Spleen (tissue), 11 donors: ENCODE measurements at regions not wholly inside any gene's neighbourhood (a gene's known extent, or its start where the extent isn't known, plus 50 kb on each side); places are given as distances from the start of the nearest gene placed in this dataset.

Source experiments
- DNase-seq: peaks from one replicate; pipeline ENCODE4 v3.0.0-alpha.2; 2020
- H3K27ac ChIP-seq, 8 donors: fragments of 200-600 bp; sonication (generic) in 7 of 8; 1 replicate in 4 of 8; 2 replicates in 4 of 8; pipeline versions ENCODE4 v1.5.0 to v1.8.0; 2016 to 2021; ENCODE audit warnings: inconsistent platforms in 4 of 8, mild to moderate bottlenecking in 4 of 8, moderate library complexity in 1 of 8
- H3K27me3 ChIP-seq, 7 donors: fragments of 200-600 bp; sonication (generic) in 6 of 7; replicated peaks in 1 of 7; 1 replicate in 4 of 7; 2 replicates in 3 of 7; pipeline versions ENCODE4 v1.5.0 to v1.8.0; 2016 to 2021; ENCODE audit warnings: inconsistent platforms in 3 of 7, mild to moderate bottlenecking in 1 of 7
- H3K36me3 ChIP-seq, 6 donors: fragments of 200-600 bp; sonication (generic) in 5 of 6; 1 replicate in 4 of 6; 2 replicates in 2 of 6; pipeline versions ENCODE4 v1.5.0 to v1.8.0; 2016 to 2021; ENCODE audit warnings: inconsistent platforms in 2 of 6
- H3K4me1 ChIP-seq, 6 donors: fragments of 200-600 bp; sonication (generic) in 5 of 6; 1 replicate in 3 of 6; 2 replicates in 3 of 6; pipeline versions ENCODE4 v1.5.0 to v1.8.0; 2016 to 2021; ENCODE audit warnings: inconsistent platforms in 3 of 6
- H3K4me3 ChIP-seq, 8 donors: fragments of 200-600 bp; sonication (generic) in 7 of 8; 1 replicate in 4 of 8; 2 replicates in 4 of 8; pipeline versions ENCODE4 v1.5.0 to v1.8.0; 2016 to 2021; ENCODE audit warnings: inconsistent platforms in 4 of 8, mild to moderate bottlenecking in 4 of 8, moderate library complexity in 2 of 8
- H3K9me3 ChIP-seq, 8 donors: fragments of 200-600 bp; sonication (generic) in 7 of 8; 1 replicate in 4 of 8; 2 replicates in 4 of 8; pipeline versions ENCODE4 v1.5.0 to v1.8.0; 2016 to 2021; ENCODE audit warnings: inconsistent platforms in 4 of 8
- CTCF ChIP-seq, 11 experiments: fragments of 200-600 bp in 7 of 11; fragments of 450-650 bp in 4 of 11; sonication (generic) in 4 of 11; IDR thresholded peaks in 8 of 11; conservative IDR thresholded peaks in 3 of 11; 1 replicate in 7 of 11; 2 replicates in 4 of 11; pipeline versions ENCODE4 v1.4.0 to v1.8.0; 2016 to 2021; ENCODE audit warnings: antibody characterized with exemption in 11 of 11, inconsistent platforms in 4 of 11, mild to moderate bottlenecking in 1 of 11
- POLR2A ChIP-seq, 3 donors: fragments of 450-650 bp; IDR thresholded peaks; one replicate each; pipeline ENCODE4 v1.5.1; 2017; ENCODE audit warnings: antibody characterized with exemption in 3 of 3, mild to moderate bottlenecking in 1 of 3
- POLR2AphosphoS5 ChIP-seq, 3 donors: sonication (generic); formaldehyde crosslinking; IDR thresholded peaks; one replicate each; pipeline ENCODE4 v1.5.1; 2017; ENCODE audit warnings: antibody characterized with exemption in 3 of 3
- WGBS, 5 donors: extraction: QIAGEN DNeasy Blood & Tissue Kit in 3 of 5; methylation state at CpG; one replicate each; pipeline versions ENCODE4 v1.1.5 to v1.1.7; 2013 to 2018; 5-methylcytosine and 5-hydroxymethylcytosine counted together
- intact Hi-C: fragments of 100-400 bp; cut with DNase I; formaldehyde crosslinking; loops from one replicate; pipeline ENCODE4 v1.15.0; 2023; ENCODE audit warnings: low total_unique reads
- donor health status: healthy with polysubstance abuse.
- donor health status: DM: no; HTN: no; CAD: no; lungs with moderate emphysema.
- donor health status: DM: no; HTN: no; CAD: no.
- donor health status: Bipolar disorder and iron deficiency.
- donor health status: healthy.
- donor health status: DM: no; HTN: no; CAD: no.
- donor health status: DM: yes; HTN: yes; CAD: no.

GRCh38 chr9:102518324-102518723, 476.8 kb upstream of the CYLC2 start:
- DNase-seq: no peak
- Histone ChIP-seq H3K27ac (no peak overlapping the region), H3K27me3 (no peaks in the 10 kb centered on the region), H3K36me3 (no peaks in the 10 kb centered on the region), H3K4me1 (no peaks in the 10 kb centered on the region), H3K9me3 (peaks cover 0 to 4% (median 0%) of the 10 kb centered on the region in 8 donors), H3K4me3 (no peak overlapping the region)
- TF ChIP-seq POLR2A (IDR thresholded peaks at IDR 0.05) (no peak), POLR2AphosphoS5 (IDR thresholded peaks at IDR 0.05) (no peak), CTCF (IDR thresholded peaks at IDR 0.05 in 8 of 11, conservative IDR thresholded peaks at IDR 0.05 in 3 of 11) (no peak)
- intact Hi-C loops: no loop called here
- WGBS, 5 donors: 64 to 81% (median 72%) methylated on average over 5 of the region's 5 CpGs

- no peaks in the 10 kb centered on the region for H3K36me3 ChIP-seq
- no peak for DNase-seq
- no peak for TF ChIP-seq CTCF (IDR thresholded peaks at IDR 0.05 in 8 of 11, conservative IDR thresholded peaks at IDR 0.05 in 3 of 11)
- TF ChIP-seq POLR2A (IDR thresholded peaks at IDR 0.05): no peak
- no peak for TF ChIP-seq POLR2AphosphoS5 (IDR thresholded peaks at IDR 0.05)
- no peak overlapping the region for H3K4me3 ChIP-seq
- no peaks in the 10 kb centered on the region for H3K4me1 ChIP-seq
- 89 to 92% (median 91%) methylated on average over 9 of the region's 9 CpGs for WGBS, 5 donors
- H3K27ac ChIP-seq: no peak overlapping the region
- H3K9me3 ChIP-seq: peaks cover 0 to 4% (median 0%) of the 10 kb centered on the region in 8 donors
- H3K27me3 ChIP-seq: no peaks in the 10 kb centered on the region
- intact Hi-C loops: no loop called here
Observed at GRCh38 chr9:102514541-102514940, 480.6 kb upstream of the CYLC2 start.

GRCh38 chr9:102507044-102507687, 488.0 kb upstream of the CYLC2 start:
- Histone ChIP-seq H3K9me3 (peaks cover 0 to 6% (median 0%) of the 10 kb centered on the region in 8 donors), H3K36me3 (no peaks in the 10 kb centered on the region), H3K4me3 (no peak overlapping the region), H3K4me1 (no peaks in the 10 kb centered on the region), H3K27me3 (no peaks in the 10 kb centered on the region), H3K27ac (no peak overlapping the region)
- TF ChIP-seq POLR2AphosphoS5 (IDR thresholded peaks at IDR 0.05) (no peak), CTCF (IDR thresholded peaks at IDR 0.05 in 8 of 11, conservative IDR thresholded peaks at IDR 0.05 in 3 of 11) (no peak), POLR2A (IDR thresholded peaks at IDR 0.05) (no peak)
- WGBS, 5 donors: 67 to 84% (median 77%) methylated on average over 2 of the region's 2 CpGs
- intact Hi-C loops: no loop called here
- no peak for DNase-seq

GRCh38 chr9:102506406-102506805, 488.7 kb upstream of the CYLC2 start:
- Histone ChIP-seq H3K27me3 (no peaks in the 10 kb centered on the region), H3K27ac (no peak overlapping the region), H3K4me1 (no peaks in the 10 kb centered on the region), H3K4me3 (no peak overlapping the region), H3K9me3 (peaks cover 0 to 6% (median 0%) of the 10 kb centered on the region in 8 donors), H3K36me3 (no peaks in the 10 kb centered on the region)
- 46 to 66% (median 60%) methylated on average over 1 of the region's 1 CpG for WGBS, 5 donors
- TF ChIP-seq POLR2AphosphoS5 (IDR thresholded peaks at IDR 0.05): no peak
- TF ChIP-seq CTCF (IDR thresholded peaks at IDR 0.05 in 8 of 11, conservative IDR thresholded peaks at IDR 0.05 in 3 of 11): no peak
- TF ChIP-seq POLR2A (IDR thresholded peaks at IDR 0.05): no peak
- DNase-seq: no peak
- intact Hi-C loops: no loop called here
